ENCODE measurements at regions not wholly inside any gene's neighbourhood (a gene's known extent, or its start where the extent isn't known, plus 50 kb on each side); places are given as distances from the start of the nearest gene placed in this dataset.

DNA sequence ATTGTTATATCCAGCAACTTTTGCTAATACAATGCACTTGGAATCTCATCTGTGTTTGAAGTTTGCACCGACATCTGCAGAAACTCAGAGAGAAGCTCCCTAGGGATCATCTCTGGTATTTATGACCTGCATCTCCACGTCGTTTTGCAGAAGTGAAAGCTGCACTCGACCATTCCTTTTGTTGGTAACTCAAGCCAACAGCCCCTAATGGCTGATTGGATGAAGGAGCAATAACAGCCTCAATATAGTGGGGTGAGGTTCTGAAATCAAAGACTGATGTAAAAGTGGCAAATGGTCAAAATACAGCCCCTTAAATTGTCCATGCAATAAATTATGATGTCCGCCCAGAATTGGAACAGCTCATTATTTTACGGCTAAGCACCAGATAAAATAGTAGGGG is 344.2 kb upstream of the KAZN start (continued):
- TF ChIP-seq, protein P1, sequence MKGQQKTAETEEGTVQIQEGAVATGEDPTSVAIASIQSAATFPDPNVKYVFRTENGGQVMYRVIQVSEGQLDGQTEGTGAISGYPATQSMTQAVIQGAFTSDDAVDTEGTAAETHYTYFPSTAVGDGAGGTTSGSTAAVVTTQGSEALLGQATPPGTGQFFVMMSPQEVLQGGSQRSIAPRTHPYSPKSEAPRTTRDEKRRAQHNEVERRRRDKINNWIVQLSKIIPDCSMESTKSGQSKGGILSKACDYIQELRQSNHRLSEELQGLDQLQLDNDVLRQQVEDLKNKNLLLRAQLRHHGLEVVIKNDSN (CRISPR knock-in tag; IDR thresholded peaks at IDR 0.05) = no peak
- TF ChIP-seq TEAD1 (CRISPR knock-in tag; IDR thresholded peaks at IDR 0.05) = no peak
- no peak for TF ChIP-seq ZBTB21 (CRISPR knock-in tag; IDR thresholded peaks at IDR 0.05; ENCODE audit: borderline replicate concordance)

DNA sequence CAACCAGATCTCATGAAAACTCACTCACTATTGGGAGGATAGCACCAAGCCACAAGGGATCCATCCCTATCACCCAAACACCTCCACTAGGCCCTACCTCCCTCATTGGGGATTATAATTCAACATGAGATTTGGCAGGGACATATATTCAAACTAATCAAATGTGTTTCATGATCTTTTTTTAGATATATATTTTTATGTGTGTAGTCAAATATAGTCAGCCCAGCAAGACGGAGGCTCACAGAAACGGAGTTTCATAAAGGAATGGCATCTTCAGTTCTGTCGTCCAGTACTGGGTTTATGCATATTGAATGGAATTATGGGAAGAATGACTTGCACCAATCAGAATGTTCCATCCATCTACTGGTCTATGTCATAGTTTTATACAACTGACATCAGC is 343.3 kb upstream of the KAZN start:
- TF ChIP-seq, protein P2, sequence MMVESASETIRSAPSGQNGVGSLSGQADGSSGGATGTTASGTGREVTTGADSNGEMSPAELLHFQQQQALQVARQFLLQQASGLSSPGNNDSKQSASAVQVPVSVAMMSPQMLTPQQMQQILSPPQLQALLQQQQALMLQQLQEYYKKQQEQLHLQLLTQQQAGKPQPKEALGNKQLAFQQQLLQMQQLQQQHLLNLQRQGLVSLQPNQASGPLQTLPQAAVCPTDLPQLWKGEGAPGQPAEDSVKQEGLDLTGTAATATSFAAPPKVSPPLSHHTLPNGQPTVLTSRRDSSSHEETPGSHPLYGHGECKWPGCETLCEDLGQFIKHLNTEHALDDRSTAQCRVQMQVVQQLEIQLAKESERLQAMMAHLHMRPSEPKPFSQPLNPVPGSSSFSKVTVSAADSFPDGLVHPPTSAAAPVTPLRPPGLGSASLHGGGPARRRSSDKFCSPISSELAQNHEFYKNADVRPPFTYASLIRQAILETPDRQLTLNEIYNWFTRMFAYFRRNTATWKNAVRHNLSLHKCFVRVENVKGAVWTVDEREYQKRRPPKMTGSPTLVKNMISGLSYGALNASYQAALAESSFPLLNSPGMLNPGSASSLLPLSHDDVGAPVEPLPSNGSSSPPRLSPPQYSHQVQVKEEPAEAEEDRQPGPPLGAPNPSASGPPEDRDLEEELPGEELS (CRISPR knock-in tag; IDR thresholded peaks at IDR 0.05) = no peak
- TF ChIP-seq TP53 (CRISPR knock-in tag; IDR thresholded peaks at IDR 0.05) = no peak
- no peak for TF ChIP-seq NR1H2 (CRISPR knock-in tag; IDR thresholded peaks at IDR 0.05)
- TF ChIP-seq ZNF121 (CRISPR knock-in tag; IDR thresholded peaks at IDR 0.05) = no peak
- TF ChIP-seq OVOL2 (CRISPR knock-in tag; IDR thresholded peaks at IDR 0.05; ENCODE audit: borderline replicate concordance) = no peak
- TF ChIP-seq CREM (CRISPR knock-in tag; IDR thresholded peaks at IDR 0.05) = no peak
- no peak for TF ChIP-seq GABPB1 (CRISPR knock-in tag; IDR thresholded peaks at IDR 0.05)
- no peak for TF ChIP-seq SMAD3 (CRISPR knock-in tag; IDR thresholded peaks at IDR 0.05; ENCODE audit: borderline replicate concordance)
- DNase-seq (ENCODE audit: low spot score) (no peak), ATAC-seq (no peak)
- ChIA-PET CTCF (no interaction called here), POLR2A (no interaction called here)
- Mint-ChIP-seq H3K9me3 (peaks cover 5% of the 10 kb centered on the region), H3K36me3 (peaks cover 4% of the 10 kb centered on the region; the same call in 1 of the 2 replicates), H3K27me3 (ENCODE audit: low read depth) (peaks cover 4% of the 10 kb centered on the region; the same call in 1 of the 2 replicates), H3K4me1 (peaks cover 12% of the 10 kb centered on the region), H3K27ac (no peak overlapping the region), H3K4me3 (no peak overlapping the region)

DNA sequence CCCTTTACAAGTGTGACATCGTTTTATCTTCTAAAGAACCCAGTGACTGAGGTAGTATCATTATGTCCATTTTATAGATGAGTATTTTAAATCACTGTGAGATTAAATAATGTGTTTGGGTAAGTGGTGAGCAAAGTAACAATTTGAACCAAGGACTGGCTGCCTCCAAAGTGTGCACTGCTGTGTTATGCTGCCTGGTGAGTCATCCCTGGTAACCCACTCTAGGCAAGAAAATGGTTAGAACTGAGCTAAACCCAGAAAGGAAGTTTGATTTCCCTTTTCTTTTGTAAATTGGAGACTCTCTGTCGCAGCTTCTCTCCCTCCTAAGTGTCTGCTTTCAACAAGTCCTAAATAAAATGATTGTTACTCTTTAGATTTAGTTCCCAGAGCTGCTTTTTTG is 342.8 kb upstream of the KAZN start:
- ChIA-PET CTCF (interaction anchor here (1.0 kb wide), 1 partner anchor 159 kb away, joined by 4 read pairs; no protein-coding TSS in a partner anchor), POLR2A (no interaction called here)
- peaks cover 4% of the 10 kb centered on the region; the same call in 1 of the 2 replicates for H3K36me3 Mint-ChIP-seq
- H3K9me3 Mint-ChIP-seq = peaks cover 5% of the 10 kb centered on the region
- H3K27ac Mint-ChIP-seq = no peak overlapping the region
- H3K27me3 Mint-ChIP-seq (ENCODE audit: low read depth) = peaks cover 4% of the 10 kb centered on the region; the same call in 1 of the 2 replicates
- ATAC-seq = no peak
- H3K4me3 Mint-ChIP-seq = no peak overlapping the region
- no peak for TF ChIP-seq ZNF423 (CRISPR knock-in tag; IDR thresholded peaks at IDR 0.05)
- TF ChIP-seq JAZF1 (CRISPR knock-in tag; IDR thresholded peaks at IDR 0.05) = no peak
- TF ChIP-seq SMAD4 (CRISPR knock-in tag; IDR thresholded peaks at IDR 0.05) = no peak
- no peak for TF ChIP-seq ELF4 (CRISPR knock-in tag; IDR thresholded peaks at IDR 0.05; ENCODE audit: low read depth)
- TF ChIP-seq RELA (CRISPR knock-in tag; IDR thresholded peaks at IDR 0.05; ENCODE audit: borderline replicate concordance) = no peak
- TF ChIP-seq ZNF138 (CRISPR knock-in tag; conservative IDR thresholded peaks at IDR 0.05) = no peak
- no peak for TF ChIP-seq JUN (CRISPR knock-in tag; IDR thresholded peaks at IDR 0.05)
- TF ChIP-seq MYBL2 (CRISPR knock-in tag; IDR thresholded peaks at IDR 0.05) = no peak
- TF ChIP-seq, protein P2 (CRISPR knock-in tag; IDR thresholded peaks at IDR 0.05) = no peak
- TF ChIP-seq, protein P3, sequence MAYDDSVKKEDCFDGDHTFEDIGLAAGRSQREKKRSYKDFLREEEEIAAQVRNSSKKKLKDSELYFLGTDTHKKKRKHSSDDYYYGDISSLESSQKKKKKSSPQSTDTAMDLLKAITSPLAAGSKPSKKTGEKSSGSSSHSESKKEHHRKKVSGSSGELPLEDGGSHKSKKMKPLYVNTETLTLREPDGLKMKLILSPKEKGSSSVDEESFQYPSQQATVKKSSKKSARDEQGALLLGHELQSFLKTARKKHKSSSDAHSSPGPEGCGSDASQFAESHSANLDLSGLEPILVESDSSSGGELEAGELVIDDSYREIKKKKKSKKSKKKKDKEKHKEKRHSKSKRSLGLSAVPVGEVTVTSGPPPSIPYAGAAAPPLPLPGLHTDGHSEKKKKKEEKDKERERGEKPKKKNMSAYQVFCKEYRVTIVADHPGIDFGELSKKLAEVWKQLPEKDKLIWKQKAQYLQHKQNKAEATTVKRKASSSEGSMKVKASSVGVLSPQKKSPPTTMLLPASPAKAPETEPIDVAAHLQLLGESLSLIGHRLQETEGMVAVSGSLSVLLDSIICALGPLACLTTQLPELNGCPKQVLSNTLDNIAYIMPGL (CRISPR knock-in tag; IDR thresholded peaks at IDR 0.05) = no peak
- no peak for TF ChIP-seq HMGA2 (CRISPR knock-in tag; IDR thresholded peaks at IDR 0.05)
- TF ChIP-seq ZNF317 (CRISPR knock-in tag; IDR thresholded peaks at IDR 0.05; ENCODE audit: borderline replicate concordance, low read depth) = no peak
- TF ChIP-seq GTF2I (CRISPR knock-in tag; conservative IDR thresholded peaks at IDR 0.05) = no peak
- TF ChIP-seq KAT7 (CRISPR knock-in tag; IDR thresholded peaks at IDR 0.05; ENCODE audit: borderline replicate concordance) = no peak
- TF ChIP-seq, protein P4, sequence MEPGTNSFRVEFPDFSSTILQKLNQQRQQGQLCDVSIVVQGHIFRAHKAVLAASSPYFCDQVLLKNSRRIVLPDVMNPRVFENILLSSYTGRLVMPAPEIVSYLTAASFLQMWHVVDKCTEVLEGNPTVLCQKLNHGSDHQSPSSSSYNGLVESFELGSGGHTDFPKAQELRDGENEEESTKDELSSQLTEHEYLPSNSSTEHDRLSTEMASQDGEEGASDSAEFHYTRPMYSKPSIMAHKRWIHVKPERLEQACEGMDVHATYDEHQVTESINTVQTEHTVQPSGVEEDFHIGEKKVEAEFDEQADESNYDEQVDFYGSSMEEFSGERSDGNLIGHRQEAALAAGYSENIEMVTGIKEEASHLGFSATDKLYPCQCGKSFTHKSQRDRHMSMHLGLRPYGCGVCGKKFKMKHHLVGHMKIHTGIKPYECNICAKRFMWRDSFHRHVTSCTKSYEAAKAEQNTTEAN (CRISPR knock-in tag; IDR thresholded peaks at IDR 0.05) = no peak
- TF ChIP-seq, protein P5, sequence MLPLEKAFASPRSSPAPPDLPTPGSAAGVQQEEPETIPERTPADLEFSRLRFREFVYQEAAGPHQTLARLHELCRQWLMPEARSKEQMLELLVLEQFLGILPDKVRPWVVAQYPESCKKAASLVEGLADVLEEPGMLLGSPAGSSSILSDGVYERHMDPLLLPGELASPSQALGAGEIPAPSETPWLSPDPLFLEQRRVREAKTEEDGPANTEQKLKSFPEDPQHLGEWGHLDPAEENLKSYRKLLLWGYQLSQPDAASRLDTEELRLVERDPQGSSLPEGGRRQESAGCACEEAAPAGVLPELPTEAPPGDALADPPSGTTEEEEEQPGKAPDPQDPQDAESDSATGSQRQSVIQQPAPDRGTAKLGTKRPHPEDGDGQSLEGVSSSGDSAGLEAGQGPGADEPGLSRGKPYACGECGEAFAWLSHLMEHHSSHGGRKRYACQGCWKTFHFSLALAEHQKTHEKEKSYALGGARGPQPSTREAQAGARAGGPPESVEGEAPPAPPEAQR (CRISPR knock-in tag; IDR thresholded peaks at IDR 0.05) = no peak
- peaks cover 10% of the 10 kb centered on the region for H3K4me1 Mint-ChIP-seq
- no peak for DNase-seq (ENCODE audit: low spot score)
